ENCODE measurements at regions not wholly inside any gene's neighbourhood (a gene's known extent, or its start where the extent isn't known, plus 50 kb on each side); places are given as distances from the start of the nearest gene placed in this dataset.
"Not testable (repeated sequence)": the region's sequence is repeated elsewhere in the genome, so short reads cannot be mapped to it uniquely, and the experiment has no call there.

DNA sequence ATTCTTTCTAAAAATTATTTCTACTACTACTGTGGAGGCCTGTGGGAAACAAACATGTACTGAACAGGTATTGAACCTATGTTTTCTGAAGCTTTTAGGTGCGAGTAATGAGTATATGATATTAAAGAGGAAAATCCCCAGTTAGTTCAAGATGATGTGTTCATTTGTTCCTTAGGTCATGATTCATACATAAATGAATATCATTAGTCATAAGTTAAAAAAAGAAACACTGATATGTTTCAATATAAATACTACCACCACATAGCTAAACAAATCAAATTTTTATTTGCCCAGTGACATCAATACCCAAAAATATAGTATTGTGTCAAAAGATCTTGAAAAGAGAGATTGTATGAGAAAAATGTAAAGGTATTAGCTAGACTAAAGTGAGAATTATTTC lies 210.7 kb upstream of the GNAI1 start:
- no peak for TF ChIP-seq ZFX (IDR thresholded peaks at IDR 0.05; ENCODE audit: borderline replicate concordance)
- TF ChIP-seq, protein P1, sequence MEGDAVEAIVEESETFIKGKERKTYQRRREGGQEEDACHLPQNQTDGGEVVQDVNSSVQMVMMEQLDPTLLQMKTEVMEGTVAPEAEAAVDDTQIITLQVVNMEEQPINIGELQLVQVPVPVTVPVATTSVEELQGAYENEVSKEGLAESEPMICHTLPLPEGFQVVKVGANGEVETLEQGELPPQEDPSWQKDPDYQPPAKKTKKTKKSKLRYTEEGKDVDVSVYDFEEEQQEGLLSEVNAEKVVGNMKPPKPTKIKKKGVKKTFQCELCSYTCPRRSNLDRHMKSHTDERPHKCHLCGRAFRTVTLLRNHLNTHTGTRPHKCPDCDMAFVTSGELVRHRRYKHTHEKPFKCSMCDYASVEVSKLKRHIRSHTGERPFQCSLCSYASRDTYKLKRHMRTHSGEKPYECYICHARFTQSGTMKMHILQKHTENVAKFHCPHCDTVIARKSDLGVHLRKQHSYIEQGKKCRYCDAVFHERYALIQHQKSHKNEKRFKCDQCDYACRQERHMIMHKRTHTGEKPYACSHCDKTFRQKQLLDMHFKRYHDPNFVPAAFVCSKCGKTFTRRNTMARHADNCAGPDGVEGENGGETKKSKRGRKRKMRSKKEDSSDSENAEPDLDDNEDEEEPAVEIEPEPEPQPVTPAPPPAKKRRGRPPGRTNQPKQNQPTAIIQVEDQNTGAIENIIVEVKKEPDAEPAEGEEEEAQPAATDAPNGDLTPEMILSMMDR (IDR thresholded peaks at IDR 0.05), result no peak
- H3K27ac ChIP-seq, result no peak overlapping the region

DNA sequence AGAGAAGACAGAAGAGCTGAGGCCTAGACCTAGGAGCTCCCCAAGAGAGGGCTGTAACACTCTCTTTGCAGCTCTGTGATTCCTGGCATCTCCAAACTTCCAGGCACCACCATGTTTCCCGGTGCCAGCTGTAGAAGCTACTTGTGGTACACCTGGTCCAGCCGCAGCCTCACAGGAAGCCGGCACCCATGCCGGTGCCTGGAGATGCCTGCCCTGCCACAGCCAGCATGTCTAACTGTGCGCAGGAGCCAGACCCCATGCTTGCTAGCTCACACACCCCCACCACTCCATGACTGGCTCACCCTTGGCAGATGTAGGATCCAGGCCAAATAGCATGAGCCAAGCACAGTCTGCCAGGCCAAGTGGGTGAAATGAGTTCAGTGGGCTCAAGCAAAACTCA lies 211.7 kb upstream of the GNAI1 start:
- TF ChIP-seq, protein P1 (IDR thresholded peaks at IDR 0.05), result no peak
- TF ChIP-seq ZFX (IDR thresholded peaks at IDR 0.05; ENCODE audit: borderline replicate concordance), result no peak
- no peak overlapping the region for H3K27ac ChIP-seq

DNA sequence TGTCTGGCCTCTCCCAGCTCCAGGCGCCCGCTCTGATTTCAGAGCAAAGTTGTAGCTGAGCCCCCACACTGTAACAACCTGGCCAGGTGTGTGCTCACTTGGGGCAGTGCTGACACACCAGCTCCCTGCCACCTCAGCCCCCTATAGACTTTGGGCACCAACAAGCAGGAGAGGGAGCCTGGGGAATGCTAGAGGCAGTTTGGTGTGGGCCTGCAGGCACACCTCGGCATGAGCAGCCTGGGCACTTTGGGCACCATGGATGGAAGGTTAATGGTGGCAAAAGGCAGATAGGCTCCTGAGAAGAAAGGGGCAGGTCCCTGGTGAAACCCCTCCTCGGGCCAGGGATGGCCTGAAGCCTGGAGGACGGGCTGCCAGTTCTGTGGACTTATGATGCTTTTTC lies 212.7 kb upstream of the GNAI1 start:
- H3K27ac ChIP-seq, result no peak overlapping the region
- TF ChIP-seq, protein P1 (IDR thresholded peaks at IDR 0.05), result no peak
- TF ChIP-seq ZFX (IDR thresholded peaks at IDR 0.05; ENCODE audit: borderline replicate concordance), result no peak

DNA sequence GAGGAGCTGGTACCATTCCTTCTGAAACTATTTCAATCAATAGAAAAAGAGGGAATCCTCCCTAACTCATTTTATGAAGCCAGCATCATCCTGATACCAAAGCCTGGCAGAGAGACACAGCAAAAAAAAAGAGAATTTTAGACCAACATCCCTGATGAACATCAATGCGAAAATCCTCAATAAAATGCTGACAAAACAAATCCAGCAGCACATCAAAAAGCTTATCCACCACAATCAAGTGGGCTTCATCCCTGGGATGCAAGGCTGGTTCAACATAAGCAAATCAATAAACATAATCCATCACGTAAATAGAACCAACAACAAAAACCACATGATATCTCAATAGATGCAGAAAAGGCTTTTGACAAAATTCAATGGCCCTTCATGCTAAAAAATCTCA lies 216.0 kb upstream of the GNAI1 start:
- not testable (repeated sequence) for H3K27ac ChIP-seq

DNA sequence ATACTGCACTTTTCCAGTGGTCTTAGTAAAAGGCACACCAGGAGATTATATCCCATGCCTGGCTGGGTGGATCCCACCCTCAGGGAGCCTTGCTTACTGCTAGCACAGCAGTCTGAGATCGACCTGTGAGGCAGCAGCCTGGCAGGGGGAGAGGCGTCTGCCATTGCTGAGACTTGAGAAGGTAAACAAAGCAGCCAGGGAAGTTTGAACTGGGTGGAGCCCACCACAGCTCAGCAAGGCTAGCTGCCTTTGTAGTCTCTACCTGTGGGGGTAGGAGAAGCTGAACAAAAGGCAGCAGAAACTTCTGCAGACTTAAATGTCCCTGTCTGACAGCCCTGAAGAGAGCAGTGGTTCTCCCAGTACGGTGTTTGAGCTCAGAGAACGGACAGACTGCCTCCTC lies 219.3 kb upstream of the GNAI1 start:
- H3K27ac ChIP-seq, result not testable (repeated sequence)

DNA sequence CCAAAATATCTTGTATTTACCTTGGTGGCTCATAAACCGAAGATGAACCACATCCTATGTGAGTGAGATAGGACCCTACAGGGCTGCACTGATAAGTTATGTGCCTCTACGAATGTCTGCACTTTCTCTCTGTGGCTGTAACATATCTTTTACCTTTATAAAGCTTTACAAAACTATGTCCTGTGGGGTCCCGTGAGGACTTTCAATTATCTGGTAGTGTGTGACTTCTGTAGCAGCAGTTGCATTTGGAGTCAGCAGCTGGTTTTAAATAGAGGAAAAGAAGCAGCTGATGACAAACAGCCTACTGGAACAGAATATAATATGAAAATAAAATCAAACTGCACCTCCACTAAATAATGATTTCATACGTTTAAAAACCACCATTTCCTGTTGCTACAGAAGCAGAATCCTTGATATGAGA lies 222.4 kb upstream of the GNAI1 start:
- no peak for TF ChIP-seq ZFX (IDR thresholded peaks at IDR 0.05; ENCODE audit: borderline replicate concordance)
- TF ChIP-seq, protein P1 (IDR thresholded peaks at IDR 0.05), result no peak
- H3K27ac ChIP-seq, result no peak overlapping the region

DNA sequence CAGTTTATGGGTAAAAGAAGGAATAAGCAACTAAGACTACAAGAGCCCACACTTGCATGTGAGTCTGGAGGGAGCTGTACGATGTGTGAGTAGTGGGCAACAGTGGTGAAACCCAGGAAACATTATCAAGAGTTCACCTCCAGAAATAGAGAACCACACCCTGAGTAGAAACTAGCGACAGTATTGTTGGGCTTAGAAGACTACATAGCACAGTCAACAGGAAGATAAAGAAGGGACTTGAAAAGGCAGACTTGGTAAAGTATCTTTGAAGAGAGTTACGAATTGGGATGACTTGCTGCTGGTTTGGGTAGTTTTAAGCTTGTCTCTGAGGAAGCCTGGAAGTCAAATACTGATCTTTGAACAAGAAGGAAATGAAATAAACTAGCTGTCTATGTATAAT lies 223.2 kb upstream of the GNAI1 start:
- no peak for TF ChIP-seq ZFX (IDR thresholded peaks at IDR 0.05; ENCODE audit: borderline replicate concordance)
- TF ChIP-seq, protein P1 (IDR thresholded peaks at IDR 0.05), result no peak

DNA sequence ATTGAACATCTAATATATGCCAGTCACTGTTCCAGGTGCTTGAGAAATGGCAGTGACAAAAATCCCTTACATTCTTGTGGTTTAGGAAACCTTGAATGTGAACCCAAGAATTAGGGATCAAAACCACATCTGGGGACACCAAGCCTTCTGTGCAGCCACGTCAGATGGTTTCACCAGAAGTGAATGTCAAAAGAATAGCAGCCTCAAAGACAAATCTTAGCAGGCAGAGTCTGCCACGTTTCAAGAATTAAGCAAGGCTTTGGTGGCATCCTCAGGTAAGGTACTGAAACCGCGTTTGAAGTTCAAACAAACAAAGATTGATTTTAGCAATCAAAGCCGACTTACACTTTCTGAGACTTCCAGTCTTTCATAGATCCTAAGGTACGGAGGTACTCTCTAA lies 225.5 kb upstream of the GNAI1 start:
- H3K27ac ChIP-seq, result no peak overlapping the region
- no peak for TF ChIP-seq ZFX (IDR thresholded peaks at IDR 0.05; ENCODE audit: borderline replicate concordance)
- TF ChIP-seq, protein P1 (IDR thresholded peaks at IDR 0.05), result no peak

More for the DNA sequence above, 223.2 kb upstream of the GNAI1 start:
- H3K27ac ChIP-seq, result no peak overlapping the region
